ENCODE measurements at regions not wholly inside any gene's neighbourhood (a gene's known extent, or its start where the extent isn't known, plus 50 kb on each side); places are given as distances from the start of the nearest gene placed in this dataset.
"Not testable (repeated sequence)": the region's sequence is repeated elsewhere in the genome, so short reads cannot be mapped to it uniquely, and the experiment has no call there.

DNA sequence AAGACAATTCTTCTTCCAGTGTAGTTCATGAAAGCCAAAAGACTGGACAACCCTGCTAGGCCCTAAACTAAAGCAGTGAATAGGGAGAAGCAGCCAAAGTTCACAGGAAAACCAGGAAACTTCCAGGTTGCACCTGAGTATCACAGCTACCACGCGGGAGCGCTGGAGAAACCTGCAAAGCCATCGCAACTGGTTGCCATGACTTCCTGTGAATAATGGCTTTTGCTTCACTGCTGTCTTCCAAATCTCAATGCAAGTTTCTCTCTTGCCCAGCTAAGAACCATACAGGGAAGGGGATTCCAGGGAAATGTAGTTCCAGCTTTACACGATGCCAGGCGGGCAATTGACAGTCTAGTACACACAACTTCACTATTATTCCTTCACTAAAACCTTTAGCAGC lies 114.1 kb downstream of the GXYLT1 start:
- DNase-seq (ENCODE audit: missing footprints) (no peak), ATAC-seq (no peak)

GRCh38 chr12:42027546-42027945 lies 117.1 kb downstream of the GXYLT1 start:
- ATAC-seq (no peak), DNase-seq (ENCODE audit: missing footprints) (no peak)
- intact Hi-C loops (cut with DNase I) = loop anchor here (10.0 kb wide), 1 partner anchor 93 kb away; no protein-coding TSS in a partner anchor

More for the DNA sequence above, 114.1 kb downstream of the GXYLT1 start:
- intact Hi-C loops (cut with DNase I) = no loop called here

- no peak for DNase-seq (ENCODE audit: missing footprints)
- intact Hi-C loops (cut with DNase I) = loop anchor here (2.0 to 10.0 kb wide), 2 partner anchors 90 to 748 kb away; no protein-coding TSS in a partner anchor
- no peak for ATAC-seq
Measured at GRCh38 chr12:42024495-42024830, 120.2 kb downstream of the GXYLT1 start.

DNA sequence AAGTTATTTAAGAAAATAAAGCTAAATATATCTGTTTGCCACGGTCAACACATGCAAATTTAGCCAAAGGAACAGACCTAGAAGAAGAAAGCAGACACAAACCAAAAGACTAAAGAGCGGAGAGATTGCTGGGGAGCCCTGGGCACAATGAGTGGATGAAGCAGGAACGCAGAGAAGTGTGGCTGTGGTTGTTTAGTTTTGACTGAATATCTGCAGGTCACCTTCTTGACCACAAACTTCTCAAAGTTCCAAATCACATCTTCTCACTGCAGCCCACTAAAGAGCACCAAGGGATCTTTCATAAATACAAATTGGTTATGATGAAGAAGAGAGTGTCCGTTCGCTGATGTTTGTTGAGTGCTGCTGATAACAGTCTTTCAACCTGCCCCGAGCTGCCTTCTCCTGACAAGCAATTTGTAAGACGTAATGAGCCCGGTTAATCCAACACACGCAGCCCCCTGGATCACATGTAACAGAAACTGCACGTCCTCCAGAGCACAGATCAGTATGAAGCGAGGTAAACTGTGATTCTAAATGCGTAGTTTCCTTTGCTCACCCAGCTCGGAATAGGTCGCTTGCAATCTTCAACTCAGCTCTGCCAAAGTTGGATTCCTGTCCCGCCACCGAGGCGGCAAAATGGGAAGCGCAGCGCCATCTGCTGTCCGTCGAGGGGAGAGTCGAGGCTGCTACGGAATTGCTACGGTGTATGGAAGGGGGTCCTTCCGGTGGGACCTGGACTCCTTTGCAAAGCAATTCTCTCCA lies 120.8 kb downstream of the GXYLT1 start:
- intact Hi-C loops (cut with DNase I) = loop anchor here (2.0 to 10.0 kb wide), 2 partner anchors 89 to 747 kb away; no protein-coding TSS in a partner anchor
- ATAC-seq (peak; percentile 84), DNase-seq (ENCODE audit: missing footprints) (peak; percentile 80)

DNA sequence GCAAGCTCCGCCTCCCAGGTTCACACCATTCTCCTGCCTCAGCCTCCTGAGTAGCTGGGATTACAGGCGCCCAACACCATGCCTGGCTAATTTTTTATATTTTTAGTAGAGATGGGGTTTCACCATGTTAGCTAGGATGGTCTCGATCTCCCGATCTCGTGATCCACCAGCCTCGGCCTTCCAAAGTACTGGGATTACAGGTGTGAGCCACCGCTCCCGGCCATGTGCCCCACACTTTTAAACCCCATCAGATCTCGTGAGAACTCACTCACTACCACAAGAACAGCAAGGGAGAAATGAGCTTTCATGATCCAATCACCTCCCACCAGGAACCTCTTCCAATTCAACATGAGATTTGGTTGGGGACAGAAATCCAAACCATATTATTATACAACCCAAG lies 122.7 kb downstream of the GXYLT1 start:
- intact Hi-C loops (cut with DNase I) = loop anchor here (10.0 kb wide), 1 partner anchor 87 kb away; no protein-coding TSS in a partner anchor
- ATAC-seq; DNase-seq (ENCODE audit: missing footprints): not testable (repeated sequence)

- intact Hi-C loops (cut with DNase I) = loop anchor here (10.0 kb wide), 1 partner anchor 87 kb away; no protein-coding TSS in a partner anchor
- DNase-seq (ENCODE audit: missing footprints) = no peak
- ATAC-seq = no peak
Measured at GRCh38 chr12:42021469-42021868, 123.2 kb downstream of the GXYLT1 start.

GRCh38 chr12:42020226-42020625 lies 124.4 kb downstream of the GXYLT1 start:
- intact Hi-C loops (cut with DNase I) = loop anchor here (10.0 kb wide), 1 partner anchor 85 kb away; no protein-coding TSS in a partner anchor
- no peak for DNase-seq (ENCODE audit: missing footprints)
- no peak for ATAC-seq

- DNase-seq (ENCODE audit: missing footprints) (no peak), ATAC-seq (no peak)
- intact Hi-C loops (cut with DNase I) = loop anchor here (10.0 kb wide), 1 partner anchor 85 kb away; no protein-coding TSS in a partner anchor
Measured at GRCh38 chr12:42019746-42020145, 124.9 kb downstream of the GXYLT1 start.

- intact Hi-C loops (cut with DNase I) = no loop called here
- no peak for DNase-seq (ENCODE audit: missing footprints)
- no peak for ATAC-seq
Measured at GRCh38 chr12:42017051-42017450, 127.6 kb downstream of the GXYLT1 start.

DNA sequence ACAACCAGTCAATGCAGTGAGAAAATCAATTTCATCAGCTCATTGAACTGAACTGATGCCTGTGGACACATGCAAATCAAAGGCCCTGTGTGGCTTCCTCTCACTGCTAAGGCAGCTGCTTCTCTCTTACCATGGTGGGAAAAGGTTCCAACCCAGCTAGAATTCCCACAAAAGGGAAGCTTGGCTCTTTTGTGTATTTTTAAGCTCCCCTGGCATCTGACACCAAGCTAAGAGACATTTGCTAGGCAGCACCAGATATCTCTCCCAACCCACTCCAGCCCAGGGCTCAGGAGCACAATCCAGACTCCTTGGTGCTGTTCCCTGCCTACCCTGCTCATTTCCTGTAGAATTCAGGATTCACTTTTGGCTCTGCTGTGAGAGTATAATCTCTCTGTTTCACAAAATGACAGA lies 129.6 kb downstream of the GXYLT1 start:
- intact Hi-C loops (cut with DNase I) = no loop called here
- ATAC-seq (no peak), DNase-seq (ENCODE audit: missing footprints) (no peak)

- ATAC-seq; intact Hi-C loops (cut with DNase I); DNase-seq (ENCODE audit: missing footprints): not testable (repeated sequence)
Measured at GRCh38 chr12:42012501-42012900, 132.2 kb downstream of the GXYLT1 start.

DNA sequence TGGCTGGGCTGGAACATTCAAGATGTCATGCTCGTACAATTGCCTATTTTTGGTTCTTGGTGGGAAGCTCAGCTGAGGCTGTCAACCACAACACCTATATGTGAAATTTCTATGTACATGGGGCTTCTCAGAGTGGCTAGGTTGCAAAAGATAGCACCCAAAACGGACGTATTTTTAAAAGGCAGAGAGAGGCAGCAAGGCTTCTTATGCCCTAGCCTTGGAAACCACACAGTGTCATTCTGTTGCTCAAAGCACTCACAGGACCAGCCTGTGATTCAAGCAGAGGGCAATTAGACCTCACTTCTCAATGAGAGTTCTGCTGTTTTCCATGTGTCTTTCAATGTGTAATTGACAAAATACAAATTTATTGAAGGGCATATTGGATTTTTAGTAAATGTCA lies 134.0 kb downstream of the GXYLT1 start:
- DNase-seq (ENCODE audit: missing footprints) (no peak), ATAC-seq (no peak)
- intact Hi-C loops (cut with DNase I) = no loop called here

DNA sequence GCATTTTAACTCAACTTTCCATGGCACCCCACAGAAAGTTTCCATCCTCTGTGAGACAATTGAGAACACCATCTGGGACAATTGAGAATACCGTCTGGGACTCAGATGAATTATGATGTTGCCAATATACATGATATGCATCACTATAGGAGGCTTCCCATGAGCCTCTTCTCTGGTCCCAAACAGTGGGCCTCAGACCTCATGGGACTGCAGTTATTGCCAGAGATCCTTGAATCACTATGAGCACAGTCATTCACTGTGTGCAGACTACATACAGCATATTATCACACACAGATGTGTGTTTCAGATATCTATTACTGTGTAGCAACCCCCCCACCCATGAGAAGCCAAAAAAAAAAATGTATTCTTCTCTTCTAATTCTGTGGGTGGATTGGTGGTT lies 134.4 kb downstream of the GXYLT1 start:
- intact Hi-C loops (cut with DNase I) = no loop called here
- ATAC-seq (no peak), DNase-seq (ENCODE audit: missing footprints) (no peak)

GRCh38 chr12:42008996-42009395 lies 135.7 kb downstream of the GXYLT1 start:
- intact Hi-C loops (cut with DNase I) = no loop called here
- ATAC-seq = no peak

DNA sequence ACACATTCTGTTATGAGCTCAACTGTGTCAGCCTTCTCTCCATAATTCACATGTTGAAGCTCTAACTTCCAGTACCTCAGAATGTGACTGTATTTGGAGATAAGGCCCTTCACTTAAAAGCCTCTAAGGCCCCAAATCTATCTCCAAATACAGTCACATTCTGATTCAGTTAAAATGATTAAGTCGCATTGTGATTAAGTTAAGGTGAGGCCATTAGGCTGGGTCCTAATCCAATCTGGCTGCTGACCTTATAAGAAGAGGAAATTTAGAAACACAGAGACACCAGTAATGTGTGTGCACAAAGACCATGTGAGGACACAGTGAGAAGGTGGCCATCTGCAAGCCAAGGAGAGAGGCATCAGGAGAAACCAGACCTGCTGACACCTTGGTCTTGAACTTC lies 141.6 kb downstream of the GXYLT1 start:
- no peak for ATAC-seq
- DNase-seq (ENCODE audit: missing footprints) = no peak
- intact Hi-C loops (cut with DNase I) = no loop called here

More at GRCh38 chr12:42008996-42009395, 135.7 kb downstream of the GXYLT1 start:
- DNase-seq (ENCODE audit: missing footprints) = no peak

GRCh38 chr12:42002563-42002962 lies 142.1 kb downstream of the GXYLT1 start:
- ATAC-seq (no peak), DNase-seq (ENCODE audit: missing footprints) (no peak)
- intact Hi-C loops (cut with DNase I) = no loop called here

- DNase-seq (ENCODE audit: missing footprints) (no peak), ATAC-seq (no peak)
- intact Hi-C loops (cut with DNase I) = no loop called here
Measured at GRCh38 chr12:41998436-41998835, 146.2 kb downstream of the GXYLT1 start.

DNA sequence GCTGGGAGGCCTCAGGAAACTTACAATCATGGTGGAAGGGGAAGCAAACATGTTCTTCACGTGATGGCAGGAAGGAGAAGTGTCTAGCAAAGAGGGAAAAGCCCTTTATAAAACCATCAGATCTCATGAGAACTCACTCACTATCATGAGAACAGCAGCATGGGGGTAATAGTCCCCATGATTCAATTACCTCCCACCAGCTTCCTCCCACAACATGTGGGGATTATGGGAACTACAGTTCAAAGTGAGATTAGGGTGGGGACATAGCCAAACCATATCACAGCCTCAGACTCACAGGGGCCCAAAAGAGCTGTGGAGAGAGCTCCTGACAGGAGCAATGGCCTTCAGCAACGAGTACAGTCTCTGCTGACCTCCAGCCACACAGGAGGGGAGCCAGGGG lies 151.4 kb downstream of the GXYLT1 start:
- intact Hi-C loops (cut with DNase I) = no loop called here
- DNase-seq (ENCODE audit: missing footprints) = no peak
- ATAC-seq = no peak

DNA sequence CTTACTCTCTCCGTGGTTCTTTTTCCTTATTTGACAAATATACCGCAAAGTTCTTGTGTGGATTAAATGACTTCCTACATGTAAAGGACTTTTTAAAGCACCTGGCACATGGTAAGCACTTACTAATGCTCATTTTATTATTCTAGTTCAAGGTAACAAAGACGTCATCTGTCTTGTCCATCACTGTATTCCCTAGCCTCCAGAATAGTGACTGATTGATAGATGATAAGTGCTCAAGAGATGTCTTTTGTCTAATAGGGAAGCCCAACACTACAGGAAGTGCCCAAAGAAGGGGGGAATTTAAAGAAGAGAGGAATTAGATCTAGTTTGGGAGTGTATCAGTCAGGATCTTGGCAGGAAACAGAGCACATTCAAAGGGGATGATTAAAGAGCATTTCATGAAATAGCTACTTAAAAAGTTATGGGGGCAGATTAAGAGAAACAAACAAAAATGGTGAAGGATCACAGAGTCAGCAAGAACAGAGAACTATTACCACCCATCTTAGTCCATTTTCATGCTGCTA lies 151.9 kb downstream of the GXYLT1 start:
- no peak for ATAC-seq
- intact Hi-C loops (cut with DNase I) = no loop called here
- no peak for DNase-seq (ENCODE audit: missing footprints)

DNA sequence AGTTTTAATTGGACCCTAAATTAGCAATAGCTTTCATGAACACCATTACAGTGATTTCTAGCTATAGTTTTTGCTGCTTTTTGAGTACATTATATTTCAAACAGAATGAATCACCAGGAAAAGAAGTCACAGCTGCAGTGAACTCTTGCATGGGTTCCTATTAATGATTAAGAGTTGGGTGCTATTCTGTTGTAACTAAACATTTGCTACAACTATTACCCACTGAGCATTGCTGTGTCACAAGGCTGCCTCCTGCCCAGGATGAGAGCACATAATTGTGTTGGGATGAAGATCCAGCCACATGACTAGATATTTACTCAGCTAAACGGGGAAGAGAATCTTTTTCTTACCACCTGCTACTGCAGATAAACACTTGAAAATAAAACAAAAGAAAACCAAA lies 152.7 kb downstream of the GXYLT1 start:
- ATAC-seq (no peak), DNase-seq (ENCODE audit: missing footprints) (no peak)
- intact Hi-C loops (cut with DNase I) = no loop called here

Measured in Right ventricle myocardium inferior (tissue), 1 donor.